Right lobe of liver (tissue), 4 donors: ENCODE measurements at regions not wholly inside any gene's neighbourhood (a gene's known extent, or its start where the extent isn't known, plus 50 kb on each side); places are given as distances from the start of the nearest gene placed in this dataset.

ENCODE experiments used
- CTCF ChIP-seq, 4 donors: fragments of 200-600 bp in 3 of 4; fragments of 450-650 bp in 1 of 4; IDR thresholded peaks; one replicate each; pipeline versions ENCODE4 v1.5.1 to v1.8.0; 2016 to 2022; ENCODE audit warnings: antibody characterized with exemption in 4 of 4, mild to moderate bottlenecking in 2 of 4
- POLR2A ChIP-seq: fragments of 450-650 bp; IDR thresholded peaks from one replicate; pipeline ENCODE4 v1.6.1; 2017; ENCODE audit warnings: antibody characterized with exemption, mild to moderate bottlenecking
- donor health status: DM: no; HTN: no; CAD: no.
- donor health status: DM: no; HTN: no; CAD: no.
- donor health status: DM: no; HTN: yes; CAD: no.

- TF ChIP-seq CTCF (IDR thresholded peaks at IDR 0.05) (no peak), POLR2A (no peak)
Observed at GRCh38 chr2:221289389-221289788, 282.7 kb downstream of the EPHA4 start.
